ENCODE measurements at regions not wholly inside any gene's neighbourhood (a gene's known extent, or its start where the extent isn't known, plus 50 kb on each side); places are given as distances from the start of the nearest gene placed in this dataset.
A peak's percentile ranks its signal among the peaks of the same experiment; 100 is the strongest.

GRCh38 chr2:215205787-215206186 is 67.4 kb upstream of the ABCA12 start:
- no peak overlapping the region for H3K27ac ChIP-seq
- ChIA-PET CTCF (interaction anchor here (0.6 kb wide), 2 partner anchors 15 to 21 kb away, joined by 3 read pairs; no protein-coding TSS in a partner anchor), POLR2A (ENCODE audit: low non-redundant PET) (no interaction called here)
- no peak for TF ChIP-seq CTCF (conservative IDR thresholded peaks at IDR 0.05; ENCODE audit: low read depth)
- no peak for DNase-seq (ENCODE audit: low spot score)

- TF ChIP-seq CTCF (conservative IDR thresholded peaks at IDR 0.05; ENCODE audit: low read depth) = no peak
- ChIA-PET CTCF (interaction anchor here (0.7 kb wide), 2 partner anchors 14 to 643 kb away, joined by 3 read pairs; no protein-coding TSS in a partner anchor), POLR2A (ENCODE audit: low non-redundant PET) (no interaction called here)
- no peak for DNase-seq (ENCODE audit: low spot score)
- no peak overlapping the region for H3K27ac ChIP-seq
Observed at GRCh38 chr2:215191477-215191876, 53.1 kb upstream of the ABCA12 start.

GRCh38 chr2:215190588-215190987 is 52.2 kb upstream of the ABCA12 start:
- ChIA-PET CTCF (no interaction called here), POLR2A (ENCODE audit: low non-redundant PET) (no interaction called here)
- DNase-seq (ENCODE audit: low spot score) = no peak
- H3K27ac ChIP-seq = no peak overlapping the region
- TF ChIP-seq CTCF (conservative IDR thresholded peaks at IDR 0.05; ENCODE audit: low read depth) = no peak

- TF ChIP-seq CTCF (conservative IDR thresholded peaks at IDR 0.05; ENCODE audit: low read depth) = no peak
- peak; percentile 83 for DNase-seq (ENCODE audit: low spot score)
- ChIA-PET CTCF (no interaction called here), POLR2A (ENCODE audit: low non-redundant PET) (no interaction called here)
- H3K27ac ChIP-seq = no peak overlapping the region
Observed at GRCh38 chr2:215189393-215189792, 51.0 kb upstream of the ABCA12 start.

Data from RWPE1 (cell line).